ENCODE measurements at regions not wholly inside any gene's neighbourhood (a gene's known extent, or its start where the extent isn't known, plus 50 kb on each side); places are given as distances from the start of the nearest gene placed in this dataset.

GRCh38 chr2:96438589-96438988 is 66.6 kb downstream of the NEURL3 start:
- no peak for DNase-seq (ENCODE audit: low read depth)

- DNase-seq (ENCODE audit: low read depth): no peak
Measured at GRCh38 chr2:96437512-96437911, 67.6 kb downstream of the NEURL3 start.

- DNase-seq (ENCODE audit: low read depth): no peak
Measured at GRCh38 chr2:96436961-96437360, 68.2 kb downstream of the NEURL3 start.

GRCh38 chr2:96436416-96436815 is 68.7 kb downstream of the NEURL3 start:
- no peak for DNase-seq (ENCODE audit: low read depth)

GRCh38 chr2:96431319-96431718 is 73.8 kb downstream of the NEURL3 start:
- no peak for DNase-seq (ENCODE audit: low read depth)

GRCh38 chr2:96430394-96430988 is 74.7 kb downstream of the NEURL3 start:
- DNase-seq (ENCODE audit: low read depth): no peak

GRCh38 chr2:96427917-96428316 is 77.2 kb downstream of the NEURL3 start:
- peak; percentile 40 for DNase-seq (ENCODE audit: low read depth)

GRCh38 chr2:96427169-96427568 is 78.0 kb downstream of the NEURL3 start:
- DNase-seq (ENCODE audit: low read depth): no peak

- DNase-seq (ENCODE audit: low read depth): peak; percentile 19
Measured at GRCh38 chr2:96423828-96424227, 81.3 kb downstream of the NEURL3 start.

Measured in myocyte (in vitro differentiated cells).